ENCODE measurements at regions not wholly inside any gene's neighbourhood (a gene's known extent, or its start where the extent isn't known, plus 50 kb on each side); places are given as distances from the start of the nearest gene placed in this dataset.

- Histone ChIP-seq H3K4me1 (ENCODE audit: insufficient read depth, low read length) (peaks cover 7% of the 10 kb centered on the region), H4K20me1 (ENCODE audit: insufficient read depth, low read length) (no peaks in the 10 kb centered on the region), H3K36me3 (ENCODE audit: insufficient read depth, low read length) (no peaks in the 10 kb centered on the region), H3K79me2 (ENCODE audit: insufficient read depth, low read length) (no peaks in the 10 kb centered on the region), H3K27ac (ENCODE audit: low read depth, low read length) (peak overlapping the region; percentile 56), H3K27me3 (ENCODE audit: insufficient read depth, low read length) (no peaks in the 10 kb centered on the region), H3K4me2 (ENCODE audit: low read length) (peak overlapping the region; percentile 67), H3K9me3 (ENCODE audit: insufficient read depth, low read depth, low read length) (no peaks in the 10 kb centered on the region), H3K4me3 (ENCODE audit: insufficient read depth, low read depth, low read length) (no peak overlapping the region), H3K9ac (ENCODE audit: low read length) (peak overlapping the region; percentile 25), H2AFZ (ENCODE audit: low read depth, low read length) (no peak overlapping the region)
- no peaks in the 10 kb centered on the region for H3K36me3 Mint-ChIP-seq (ENCODE audit: low read depth, unreplicated experiment)
- peaks cover 10% of the 10 kb centered on the region for H3K4me1 Mint-ChIP-seq (ENCODE audit: low read depth, unreplicated experiment)
- DNase-seq (ENCODE audit: low read depth) (peak; percentile 91), FAIRE-seq (peak; percentile 92)
- no peaks in the 10 kb centered on the region for H3K27me3 Mint-ChIP-seq (ENCODE audit: low read depth, unreplicated experiment)
- TF ChIP-seq EZH2 (IDR thresholded peaks at IDR 0.05; ENCODE audit: insufficient read depth, low read length) (no peak), CTCF (IDR thresholded peaks at IDR 0.05; ENCODE audit: insufficient read depth, low read depth, low read length) (no peak)
- no peaks in the 10 kb centered on the region for H3K9me3 Mint-ChIP-seq (ENCODE audit: unreplicated experiment)
- peak overlapping the region; percentile 28 for H3K27ac Mint-ChIP-seq (ENCODE audit: unreplicated experiment)
- H3K4me3 Mint-ChIP-seq (ENCODE audit: unreplicated experiment): no peak overlapping the region
Measured at GRCh38 chr7:18408461-18408860, 87.1 kb upstream of the HDAC9 start.

- Mint-ChIP-seq H3K36me3 (ENCODE audit: low read depth, unreplicated experiment) (no peaks in the 10 kb centered on the region), H3K4me3 (ENCODE audit: unreplicated experiment) (no peak overlapping the region), H3K4me1 (ENCODE audit: low read depth, unreplicated experiment) (peaks cover 10% of the 10 kb centered on the region), H3K27me3 (ENCODE audit: low read depth, unreplicated experiment) (no peaks in the 10 kb centered on the region), H3K27ac (ENCODE audit: unreplicated experiment) (peak overlapping the region; percentile 12), H3K9me3 (ENCODE audit: unreplicated experiment) (no peaks in the 10 kb centered on the region)
- Histone ChIP-seq H3K9me3 (ENCODE audit: insufficient read depth, low read depth, low read length) (no peaks in the 10 kb centered on the region), H3K36me3 (ENCODE audit: insufficient read depth, low read length) (no peaks in the 10 kb centered on the region), H3K27me3 (ENCODE audit: insufficient read depth, low read length) (no peaks in the 10 kb centered on the region), H4K20me1 (ENCODE audit: insufficient read depth, low read length) (no peaks in the 10 kb centered on the region), H3K27ac (ENCODE audit: low read depth, low read length) (peak overlapping the region; percentile 56), H3K9ac (ENCODE audit: low read length) (peak overlapping the region; percentile 25), H3K79me2 (ENCODE audit: insufficient read depth, low read length) (no peaks in the 10 kb centered on the region), H3K4me3 (ENCODE audit: insufficient read depth, low read depth, low read length) (no peak overlapping the region), H2AFZ (ENCODE audit: low read depth, low read length) (no peak overlapping the region), H3K4me1 (ENCODE audit: insufficient read depth, low read length) (peaks cover 7% of the 10 kb centered on the region), H3K4me2 (ENCODE audit: low read length) (peak overlapping the region; percentile 67)
- DNase-seq (ENCODE audit: low read depth) (no peak), FAIRE-seq (no peak)
- no peak for TF ChIP-seq EZH2 (IDR thresholded peaks at IDR 0.05; ENCODE audit: insufficient read depth, low read length)
- no peak for TF ChIP-seq CTCF (IDR thresholded peaks at IDR 0.05; ENCODE audit: insufficient read depth, low read depth, low read length)
Measured at GRCh38 chr7:18408868-18409267, 86.7 kb upstream of the HDAC9 start.

DNA sequence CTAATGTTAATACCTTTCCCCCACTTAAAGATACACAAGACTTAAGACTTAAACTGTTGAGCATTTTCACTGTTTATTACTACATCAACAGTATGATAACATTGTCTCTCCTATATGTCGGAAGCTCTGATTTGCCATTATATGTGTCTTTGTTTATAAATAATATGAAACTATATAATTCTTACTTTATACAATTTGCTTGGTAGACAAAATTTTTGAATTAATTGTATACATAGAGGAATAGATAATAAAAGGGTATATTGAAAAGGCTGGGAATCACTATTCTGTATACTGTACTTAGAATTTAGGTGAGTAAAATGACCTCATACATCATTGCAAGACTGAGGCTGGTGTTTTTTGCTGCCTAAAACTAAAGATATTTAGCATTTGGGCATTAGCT lies 82.1 kb upstream of the HDAC9 start:
- H3K27ac Mint-ChIP-seq (ENCODE audit: unreplicated experiment): no peak overlapping the region
- Histone ChIP-seq H3K9ac (ENCODE audit: low read length) (no peak overlapping the region), H3K4me3 (ENCODE audit: insufficient read depth, low read depth, low read length) (no peak overlapping the region), H3K79me2 (ENCODE audit: insufficient read depth, low read length) (no peaks in the 10 kb centered on the region), H3K9me3 (ENCODE audit: insufficient read depth, low read depth, low read length) (no peaks in the 10 kb centered on the region), H3K27me3 (ENCODE audit: insufficient read depth, low read length) (no peaks in the 10 kb centered on the region), H3K4me2 (ENCODE audit: low read length) (no peak overlapping the region), H3K27ac (ENCODE audit: low read depth, low read length) (no peak overlapping the region), H2AFZ (ENCODE audit: low read depth, low read length) (no peak overlapping the region), H4K20me1 (ENCODE audit: insufficient read depth, low read length) (no peaks in the 10 kb centered on the region), H3K4me1 (ENCODE audit: insufficient read depth, low read length) (peaks cover 7% of the 10 kb centered on the region), H3K36me3 (ENCODE audit: insufficient read depth, low read length) (no peaks in the 10 kb centered on the region)
- no peaks in the 10 kb centered on the region for H3K9me3 Mint-ChIP-seq (ENCODE audit: unreplicated experiment)
- no peaks in the 10 kb centered on the region for H3K36me3 Mint-ChIP-seq (ENCODE audit: low read depth, unreplicated experiment)
- no peak for DNase-seq (ENCODE audit: low read depth)
- TF ChIP-seq EZH2 (IDR thresholded peaks at IDR 0.05; ENCODE audit: insufficient read depth, low read length): no peak
- TF ChIP-seq CTCF (IDR thresholded peaks at IDR 0.05; ENCODE audit: insufficient read depth, low read depth, low read length): no peak
- H3K27me3 Mint-ChIP-seq (ENCODE audit: low read depth, unreplicated experiment): no peaks in the 10 kb centered on the region
- FAIRE-seq: no peak
- H3K4me1 Mint-ChIP-seq (ENCODE audit: low read depth, unreplicated experiment): peaks cover 7% of the 10 kb centered on the region
- H3K4me3 Mint-ChIP-seq (ENCODE audit: unreplicated experiment): no peak overlapping the region

Data from astrocyte (in vitro differentiated cells and primary cell).